GM19395 (cell line): ENCODE measurements at regions not wholly inside any gene's neighbourhood (a gene's known extent, or its start where the extent isn't known, plus 50 kb on each side); places are given as distances from the start of the nearest gene placed in this dataset.
"Not testable (repeated sequence)": the region's sequence is repeated elsewhere in the genome, so short reads cannot be mapped to it uniquely, and the experiment has no call there.

Experiments
- ATAC-seq: cut with Tn5 transposase; IDR thresholded peaks from one replicate; pipeline ENCODE4 v1.9.1; 2021; ENCODE audit warnings: mild to moderate bottlenecking, moderate library complexity; ENCODE audit not compliant: unreplicated experiment

DNA sequence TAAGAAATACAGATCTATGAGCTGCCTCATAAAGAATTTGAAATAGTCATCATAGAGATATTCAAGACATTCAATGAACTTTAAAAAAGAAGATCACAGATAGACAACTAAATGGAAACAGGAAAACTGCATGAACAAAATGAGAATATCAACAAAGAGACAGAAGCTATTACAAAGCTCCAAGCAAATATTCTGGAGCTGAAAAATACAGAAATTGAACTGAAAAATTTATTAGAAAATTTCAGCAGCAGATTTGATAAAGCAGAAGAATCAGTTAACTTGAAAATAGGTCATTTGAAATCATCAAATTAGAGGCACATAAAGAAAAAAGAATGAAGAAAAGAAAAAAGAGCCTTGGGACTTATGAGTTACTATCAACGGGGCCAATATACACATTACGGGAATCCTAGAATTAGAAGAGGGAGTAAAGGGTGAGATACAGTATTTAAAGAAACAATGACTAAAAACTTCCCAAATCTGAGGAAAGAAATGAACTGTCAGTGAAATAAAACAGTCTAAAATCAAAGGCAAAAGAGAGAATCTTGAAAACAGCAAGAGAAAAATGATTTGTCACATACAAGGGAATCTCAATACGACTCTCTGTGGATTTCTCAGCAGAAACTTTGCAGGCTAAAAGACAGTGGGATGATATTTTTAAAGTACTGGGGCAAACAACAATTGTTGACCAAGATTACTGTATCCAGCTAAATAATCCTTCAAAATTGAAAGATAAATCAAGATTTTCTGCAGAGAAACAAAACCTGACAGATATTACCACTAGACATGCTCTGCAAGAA lies 641.6 kb downstream of the ANKRD50 start:
- ATAC-seq = no peak

DNA sequence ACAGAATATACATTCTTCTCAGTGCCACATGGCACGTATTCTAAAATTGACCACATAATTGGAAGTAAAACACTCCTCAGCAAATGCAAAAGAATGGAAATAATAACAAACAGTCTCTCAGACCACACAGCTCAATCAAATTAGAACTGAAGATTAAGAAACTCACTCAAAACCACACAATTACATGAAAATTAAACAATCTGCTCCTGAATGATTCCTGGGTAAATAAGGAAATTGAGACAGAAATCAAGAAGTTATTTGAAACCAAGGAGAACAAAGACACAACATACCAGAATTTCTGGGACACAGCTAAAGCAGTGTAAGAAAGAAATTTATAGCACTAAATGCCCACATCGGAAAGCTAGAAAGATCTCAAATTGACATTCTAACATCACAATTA lies 637.3 kb downstream of the ANKRD50 start:
- not testable (repeated sequence) for ATAC-seq

GRCh38 chr4:124079174-124079780 lies 633.3 kb downstream of the ANKRD50 start:
- ATAC-seq = no peak

GRCh38 chr4:124083711-124084110 lies 628.8 kb downstream of the ANKRD50 start:
- ATAC-seq = no peak

GRCh38 chr4:124085561-124086180 lies 626.9 kb downstream of the ANKRD50 start:
- ATAC-seq = no peak

DNA sequence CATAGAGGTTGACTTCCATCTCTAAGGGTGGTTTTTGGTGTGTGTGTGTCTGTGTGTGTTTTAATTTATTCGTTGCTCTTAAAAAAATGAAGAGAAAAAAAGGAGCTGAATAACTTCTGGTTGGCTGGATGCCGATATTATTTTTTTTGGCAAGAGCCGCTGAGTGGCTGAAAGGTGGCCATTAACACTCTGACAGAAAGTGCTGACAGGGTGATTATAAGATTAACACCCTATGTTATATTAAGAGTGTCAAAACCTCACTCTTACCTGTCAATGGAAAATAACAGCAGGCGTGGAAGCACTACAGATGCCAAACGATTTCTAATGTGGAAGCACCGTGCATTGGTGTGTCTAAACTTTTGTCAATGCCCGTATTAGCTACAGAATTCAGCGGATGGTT lies 622.5 kb downstream of the ANKRD50 start:
- ATAC-seq = no peak

GRCh38 chr4:124092101-124092500 lies 620.4 kb downstream of the ANKRD50 start:
- no peak for ATAC-seq

GRCh38 chr4:124092541-124092984 lies 620.0 kb downstream of the ANKRD50 start:
- no peak for ATAC-seq

DNA sequence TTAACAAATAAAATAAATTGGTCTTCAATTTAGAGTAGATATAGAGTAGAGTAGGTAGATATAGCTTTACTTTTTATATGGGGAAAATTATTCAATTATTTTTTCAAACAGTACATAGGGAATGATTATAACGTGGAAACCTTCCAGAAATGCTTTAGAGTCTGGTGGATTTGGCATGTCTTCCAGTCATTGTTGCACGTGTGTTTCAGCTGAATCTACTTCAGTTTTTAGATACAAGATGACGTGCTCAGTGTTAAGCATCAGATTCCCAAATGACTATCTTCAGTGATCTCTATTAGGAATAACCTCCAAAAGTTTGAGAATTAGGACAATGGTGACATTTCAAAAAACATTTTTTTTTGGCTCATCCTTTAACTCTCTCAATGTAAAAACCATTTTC lies 616.9 kb downstream of the ANKRD50 start:
- no peak for ATAC-seq

- no peak for ATAC-seq
These were observed 616.2 kb downstream of the ANKRD50 start for GRCh38 chr4:124096290-124096689.

GRCh38 chr4:124097447-124097846 lies 615.1 kb downstream of the ANKRD50 start:
- no peak for ATAC-seq

DNA sequence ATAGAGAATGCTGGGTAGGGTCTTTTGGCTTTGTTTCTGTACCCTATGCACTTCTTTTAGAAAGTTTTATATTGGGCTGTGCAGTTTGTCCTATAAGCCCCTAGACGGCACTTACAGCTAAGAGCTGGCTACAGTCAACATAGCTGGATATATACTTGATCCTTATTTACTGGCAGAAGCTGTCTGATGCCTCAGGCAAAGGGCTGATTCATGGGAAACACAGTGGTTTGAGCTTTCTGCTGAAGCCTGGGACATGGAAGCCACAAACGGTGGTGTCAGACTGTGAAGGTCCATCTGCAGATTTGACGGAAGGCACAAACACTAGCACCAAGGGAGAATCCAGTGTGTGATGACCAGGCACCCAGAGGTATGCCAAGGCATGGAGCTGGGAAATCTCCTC lies 608.4 kb downstream of the ANKRD50 start:
- ATAC-seq = no peak

GRCh38 chr4:124104628-124105027 lies 607.9 kb downstream of the ANKRD50 start:
- no peak for ATAC-seq

DNA sequence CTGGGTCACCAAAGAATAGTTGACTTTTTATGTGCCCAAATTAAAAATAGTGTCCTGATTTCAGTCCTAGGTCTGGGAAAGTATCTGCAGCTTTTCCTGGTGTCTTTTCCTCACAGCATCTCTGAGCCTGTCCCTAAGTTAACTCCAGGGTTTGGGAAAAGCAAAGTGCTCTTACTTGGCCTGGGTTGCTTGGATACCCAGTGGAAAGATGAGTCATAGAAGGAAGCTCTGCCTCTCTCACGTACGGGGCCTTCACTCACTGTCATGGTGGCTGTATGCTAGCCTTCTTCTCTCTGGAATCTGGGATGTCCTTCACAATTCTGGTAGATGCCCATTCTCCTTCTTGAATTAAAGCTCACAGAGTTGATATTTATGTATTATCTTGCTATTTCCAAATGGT lies 607.3 kb downstream of the ANKRD50 start:
- ATAC-seq = no peak

GRCh38 chr4:124111411-124111810 lies 601.1 kb downstream of the ANKRD50 start:
- no peak for ATAC-seq

GRCh38 chr4:124111922-124112321 lies 600.6 kb downstream of the ANKRD50 start:
- peak; percentile 75 for ATAC-seq

DNA sequence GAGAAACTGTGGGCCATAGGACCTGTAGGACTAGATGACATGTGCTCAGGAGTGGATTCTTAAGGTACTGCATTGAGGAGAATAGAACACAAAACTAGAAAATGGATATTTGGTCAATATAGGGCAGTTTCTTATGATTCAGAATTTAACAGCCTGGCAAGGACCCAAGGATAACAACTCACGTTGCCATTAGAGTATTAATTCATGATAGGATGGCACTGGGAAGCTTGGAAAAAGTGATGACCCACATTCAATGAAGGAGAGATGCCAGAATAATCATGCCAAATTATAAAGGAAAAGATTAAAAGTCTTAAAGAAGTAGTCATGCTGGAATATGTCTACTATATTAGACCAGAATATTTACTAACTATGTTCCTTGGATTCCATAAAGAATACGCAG lies 594.5 kb downstream of the ANKRD50 start:
- ATAC-seq = no peak

DNA sequence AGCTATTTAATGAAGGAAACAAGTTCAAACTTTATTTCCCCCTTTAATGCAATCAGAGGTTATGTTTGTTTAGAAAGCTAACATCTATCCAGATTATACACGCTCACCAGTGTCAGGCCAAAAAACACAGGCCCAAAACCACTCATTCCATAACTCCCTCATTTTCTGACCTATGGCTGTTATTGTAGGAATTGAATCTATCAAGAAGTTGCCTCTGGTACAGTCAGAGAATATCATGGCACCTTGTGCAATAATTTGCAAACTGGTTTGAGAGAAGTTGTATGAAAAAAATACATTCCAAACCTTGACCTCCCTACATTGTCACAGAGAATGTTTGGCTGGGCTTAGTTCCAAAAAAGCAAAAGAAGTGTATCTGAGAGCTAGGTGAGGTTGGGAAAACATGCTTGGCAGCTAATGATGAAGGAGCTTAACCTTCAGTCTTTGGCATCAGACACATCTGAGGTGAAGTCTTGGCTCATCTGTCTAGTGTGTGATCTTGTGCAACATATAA lies 591.0 kb downstream of the ANKRD50 start:
- ATAC-seq = no peak

- ATAC-seq = no peak
These were observed 589.4 kb downstream of the ANKRD50 start for GRCh38 chr4:124123181-124123580.

DNA sequence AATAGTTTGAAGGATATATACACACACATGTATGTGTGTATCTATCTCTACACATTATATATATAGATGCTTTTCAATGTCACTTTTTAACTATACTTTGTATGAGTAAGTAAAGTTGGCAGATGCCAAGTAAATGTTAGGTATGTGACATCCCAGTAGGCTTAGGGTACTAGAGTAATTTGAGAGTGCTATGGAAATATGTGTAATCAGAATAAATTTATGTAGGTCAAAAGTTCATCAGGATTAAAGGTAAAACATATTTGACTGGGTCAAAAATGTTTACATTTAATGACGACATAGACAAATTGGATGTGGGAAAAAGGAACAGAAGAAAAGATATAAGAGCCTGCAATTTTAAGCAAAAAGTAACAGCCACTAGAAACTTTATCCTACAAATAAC lies 588.8 kb downstream of the ANKRD50 start:
- ATAC-seq = no peak

GRCh38 chr4:124131324-124131723 lies 581.2 kb downstream of the ANKRD50 start:
- ATAC-seq = not testable (repeated sequence)

DNA sequence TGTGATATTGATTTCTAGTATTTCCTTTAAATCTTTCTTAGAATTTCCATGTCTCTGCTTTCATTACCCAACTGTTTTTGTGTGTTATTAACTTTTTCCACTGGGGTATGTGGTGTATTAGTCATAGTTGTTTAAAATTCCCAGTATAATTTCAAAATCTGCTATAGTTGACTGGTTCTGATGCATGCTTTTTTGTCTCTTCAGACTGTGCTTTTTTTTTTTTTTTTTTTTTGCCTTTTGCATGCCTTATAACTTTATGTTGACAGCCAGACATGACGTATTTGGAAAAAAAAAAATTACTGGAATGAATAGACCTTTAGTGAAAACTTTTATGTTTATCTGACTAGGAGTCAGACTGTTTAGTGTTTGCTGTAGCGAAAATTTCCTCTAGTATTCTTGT lies 580.4 kb downstream of the ANKRD50 start:
- ATAC-seq = no peak
